Nephron progenitor cell (in vitro differentiated cells): ENCODE measurements at regions not wholly inside any gene's neighbourhood (a gene's known extent, or its start where the extent isn't known, plus 50 kb on each side); places are given as distances from the start of the nearest gene placed in this dataset.

Source experiments
- DNase-seq: peaks from one replicate; pipeline ENCODE4 v3.0.0; 2021
- H3K27ac Mint-ChIP-seq: 2 replicates; pipeline ENCODE4 v1.8.0; 2021; ENCODE audit warnings: mild to moderate bottlenecking, moderate library complexity, mixed read lengths
- H3K27me3 Mint-ChIP-seq: 2 replicates; pipeline ENCODE4 v1.8.0; 2021; ENCODE audit warnings: mild to moderate bottlenecking, low read depth, mixed read lengths; ENCODE audit not compliant: poor library complexity
- H3K36me3 Mint-ChIP-seq: 2 replicates; pipeline ENCODE4 v1.8.0; 2021; ENCODE audit warnings: low read depth, mixed read lengths
- H3K4me1 Mint-ChIP-seq: 2 replicates; pipeline ENCODE4 v1.8.0; 2021; ENCODE audit warnings: mixed read lengths
- H3K4me3 Mint-ChIP-seq: 2 replicates; pipeline ENCODE4 v1.8.0; 2021; ENCODE audit warnings: mild to moderate bottlenecking, moderate library complexity, mixed read lengths
- H3K9me3 Mint-ChIP-seq: 2 replicates; pipeline ENCODE4 v1.8.0; 2021; ENCODE audit warnings: mild to moderate bottlenecking, moderate library complexity, mixed read lengths
- TF ChIP-seq, protein P1 (sequence below): fragments of 200-600 bp; sonication (generic); IDR thresholded peaks from 2 replicates; pipeline ENCODE4 v1.5.0; 2021; ENCODE audit warnings: antibody characterized with exemption

DNA sequence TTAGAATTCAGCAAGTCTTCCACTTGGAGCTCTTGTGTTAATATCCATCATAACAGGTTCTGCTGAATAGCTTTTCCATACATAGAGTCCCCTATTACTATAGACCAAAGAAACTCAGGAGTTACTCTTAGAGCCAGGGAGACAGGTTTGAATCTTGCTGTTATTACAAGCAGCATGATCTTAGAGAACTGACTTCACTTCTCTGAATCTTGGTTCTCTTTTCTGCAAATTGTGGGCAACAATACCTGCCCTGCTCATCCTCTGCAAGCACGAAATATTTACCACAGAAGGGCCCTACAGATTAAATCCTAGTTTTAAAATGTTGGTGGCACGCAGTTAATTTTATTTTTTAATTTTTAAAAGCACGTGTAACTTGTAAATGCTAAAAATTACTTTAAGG, 111.7 kb downstream of the TLR4 start:
- H3K36me3 Mint-ChIP-seq = no peaks in the 10 kb centered on the region
- H3K4me1 Mint-ChIP-seq = peaks cover 4% of the 10 kb centered on the region
- no peak overlapping the region for H3K4me3 Mint-ChIP-seq
- H3K27ac Mint-ChIP-seq = no peak overlapping the region
- no peak for DNase-seq
- TF ChIP-seq, protein P1, sequence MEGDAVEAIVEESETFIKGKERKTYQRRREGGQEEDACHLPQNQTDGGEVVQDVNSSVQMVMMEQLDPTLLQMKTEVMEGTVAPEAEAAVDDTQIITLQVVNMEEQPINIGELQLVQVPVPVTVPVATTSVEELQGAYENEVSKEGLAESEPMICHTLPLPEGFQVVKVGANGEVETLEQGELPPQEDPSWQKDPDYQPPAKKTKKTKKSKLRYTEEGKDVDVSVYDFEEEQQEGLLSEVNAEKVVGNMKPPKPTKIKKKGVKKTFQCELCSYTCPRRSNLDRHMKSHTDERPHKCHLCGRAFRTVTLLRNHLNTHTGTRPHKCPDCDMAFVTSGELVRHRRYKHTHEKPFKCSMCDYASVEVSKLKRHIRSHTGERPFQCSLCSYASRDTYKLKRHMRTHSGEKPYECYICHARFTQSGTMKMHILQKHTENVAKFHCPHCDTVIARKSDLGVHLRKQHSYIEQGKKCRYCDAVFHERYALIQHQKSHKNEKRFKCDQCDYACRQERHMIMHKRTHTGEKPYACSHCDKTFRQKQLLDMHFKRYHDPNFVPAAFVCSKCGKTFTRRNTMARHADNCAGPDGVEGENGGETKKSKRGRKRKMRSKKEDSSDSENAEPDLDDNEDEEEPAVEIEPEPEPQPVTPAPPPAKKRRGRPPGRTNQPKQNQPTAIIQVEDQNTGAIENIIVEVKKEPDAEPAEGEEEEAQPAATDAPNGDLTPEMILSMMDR = no peak
- peaks cover 3% of the 10 kb centered on the region for H3K27me3 Mint-ChIP-seq
- no peaks in the 10 kb centered on the region for H3K9me3 Mint-ChIP-seq

DNA sequence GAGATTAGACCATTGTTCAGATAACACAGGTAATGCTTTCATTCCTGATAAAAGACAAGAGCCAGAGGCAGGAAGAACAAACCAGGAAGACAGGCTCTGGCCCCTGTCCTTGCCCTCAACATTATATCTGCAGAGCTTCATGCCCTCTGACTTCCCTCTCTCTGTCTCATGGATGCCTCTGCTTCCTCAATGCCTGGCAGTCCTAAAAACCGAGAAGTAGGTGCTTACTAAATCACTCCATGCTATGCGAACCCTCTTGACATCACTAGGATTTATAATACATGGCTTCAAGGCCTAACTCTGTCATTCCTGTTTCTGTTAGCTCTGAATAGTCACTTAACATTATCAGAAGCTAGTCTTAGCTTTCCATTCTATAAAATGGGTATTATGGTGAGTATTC, 117.8 kb downstream of the TLR4 start:
- TF ChIP-seq, protein P1 = no peak
- no peaks in the 10 kb centered on the region for H3K9me3 Mint-ChIP-seq
- no peak overlapping the region for H3K27ac Mint-ChIP-seq
- no peaks in the 10 kb centered on the region for H3K4me1 Mint-ChIP-seq
- no peak overlapping the region for H3K4me3 Mint-ChIP-seq
- H3K27me3 Mint-ChIP-seq = peaks cover 3% of the 10 kb centered on the region
- no peaks in the 10 kb centered on the region for H3K36me3 Mint-ChIP-seq
- no peak for DNase-seq

DNA sequence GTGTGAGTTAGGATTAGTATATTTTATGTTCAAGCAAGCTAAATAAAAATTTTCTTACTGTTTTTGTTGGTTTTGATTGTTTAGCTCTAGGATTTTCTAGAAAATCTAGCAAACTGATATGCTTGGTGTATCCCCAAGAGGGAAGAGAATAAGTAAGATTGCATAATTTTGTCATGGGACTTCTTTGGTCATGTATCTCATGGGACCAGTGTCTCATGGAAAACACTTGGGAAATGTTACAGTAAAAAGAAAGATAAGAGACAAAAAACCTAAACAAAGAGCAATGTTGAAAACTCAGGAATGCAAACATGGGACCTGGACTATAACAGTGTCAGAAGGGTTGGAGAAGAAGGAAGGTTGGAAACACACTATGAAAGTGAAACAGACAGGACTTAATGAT, 119.4 kb downstream of the TLR4 start:
- Mint-ChIP-seq H3K9me3 (no peaks in the 10 kb centered on the region), H3K4me3 (no peak overlapping the region)

DNA sequence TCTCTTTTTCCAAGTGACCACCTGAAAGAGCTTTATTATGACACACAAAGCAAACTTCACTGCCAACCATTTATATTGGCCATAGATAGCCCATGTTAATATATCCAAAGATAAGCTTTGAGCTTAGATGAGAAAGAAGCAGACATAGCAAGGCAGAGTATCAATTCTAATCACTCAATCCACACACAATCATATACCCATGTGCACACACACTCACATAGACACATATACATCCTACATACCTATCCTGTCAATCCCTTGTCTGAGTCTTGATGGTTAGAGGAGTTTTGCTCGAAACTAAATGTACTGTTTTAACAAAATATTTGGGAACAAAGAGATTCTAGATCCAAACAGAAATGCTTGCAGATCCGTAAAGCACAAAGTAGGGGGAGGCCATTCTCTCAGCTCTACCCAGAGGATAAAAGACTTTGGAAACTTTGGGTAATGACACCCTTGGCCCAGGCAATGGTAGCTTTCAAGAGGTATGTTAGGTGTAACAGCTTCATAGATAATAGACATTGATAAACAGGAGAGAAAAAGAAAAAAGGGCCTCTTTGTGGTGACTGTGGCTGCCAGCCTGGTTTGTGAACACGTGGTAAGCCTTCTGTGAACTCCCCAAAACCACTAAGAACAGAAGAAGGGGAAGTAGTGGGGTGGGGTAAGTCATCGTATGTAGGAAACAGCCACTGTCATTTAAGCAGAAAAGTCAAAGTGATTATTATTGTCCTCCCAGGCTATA, 121.6 kb downstream of the TLR4 start:
- no peaks in the 10 kb centered on the region for H3K36me3 Mint-ChIP-seq
- no peak overlapping the region for H3K27ac Mint-ChIP-seq
- no peaks in the 10 kb centered on the region for H3K27me3 Mint-ChIP-seq
- peaks cover 20% of the 10 kb centered on the region for H3K4me1 Mint-ChIP-seq
- no peak overlapping the region for H3K4me3 Mint-ChIP-seq
- no peak for DNase-seq
- H3K9me3 Mint-ChIP-seq = no peaks in the 10 kb centered on the region
- TF ChIP-seq, protein P1 = no peak

More for the DNA sequence above, 119.4 kb downstream of the TLR4 start:
- H3K27ac Mint-ChIP-seq = no peak overlapping the region
- TF ChIP-seq, protein P1 = no peak
- H3K27me3 Mint-ChIP-seq = peaks cover under 1% of the 10 kb centered on the region
- no peak for DNase-seq
- H3K4me1 Mint-ChIP-seq = peaks cover 12% of the 10 kb centered on the region
- no peaks in the 10 kb centered on the region for H3K36me3 Mint-ChIP-seq

DNA sequence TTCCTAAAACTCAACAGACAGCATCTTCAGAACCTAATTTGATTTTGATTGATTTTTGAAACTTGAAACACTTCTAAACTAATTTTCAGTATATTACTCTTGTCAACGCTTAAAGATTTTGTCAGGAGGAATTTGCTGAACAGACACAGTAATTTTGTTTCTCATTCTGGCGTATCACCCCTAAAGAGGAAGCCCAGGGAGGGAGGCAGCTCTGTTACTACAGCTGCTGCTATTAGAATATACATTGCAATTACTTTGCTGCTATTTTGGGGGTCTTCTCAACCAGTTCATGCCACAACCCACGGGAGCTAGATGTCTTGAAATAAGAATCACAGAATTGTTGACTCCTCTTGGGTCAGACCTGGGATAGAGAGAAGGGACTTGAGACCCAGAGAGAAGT, 122.6 kb downstream of the TLR4 start:
- no peaks in the 10 kb centered on the region for H3K27me3 Mint-ChIP-seq
- no peak overlapping the region for H3K4me3 Mint-ChIP-seq
- H3K27ac Mint-ChIP-seq = no peak overlapping the region
- TF ChIP-seq, protein P1 = no peak
- no peaks in the 10 kb centered on the region for H3K36me3 Mint-ChIP-seq
- no peak for DNase-seq
- peaks cover 20% of the 10 kb centered on the region for H3K4me1 Mint-ChIP-seq
- H3K9me3 Mint-ChIP-seq = no peaks in the 10 kb centered on the region

DNA sequence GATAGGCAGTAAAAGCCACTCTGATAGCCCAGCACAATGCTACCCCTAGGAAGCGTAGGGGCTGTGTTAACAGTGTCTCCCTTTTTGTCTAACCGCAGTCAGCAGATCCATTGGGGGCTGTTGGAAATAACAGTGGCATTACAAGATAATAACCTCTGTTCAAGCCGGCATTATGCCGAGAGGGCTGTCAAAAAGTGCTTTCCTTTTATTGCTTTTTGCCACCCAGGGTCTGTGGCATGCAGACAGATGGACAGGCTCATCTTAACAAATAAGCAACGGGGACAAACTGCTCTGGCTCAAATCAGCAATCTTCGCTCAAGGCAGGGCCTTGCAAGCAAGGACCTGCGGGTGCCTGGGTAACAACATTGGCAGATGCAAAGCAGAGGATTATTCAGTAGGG, 123.3 kb downstream of the TLR4 start:
- no peak overlapping the region for H3K27ac Mint-ChIP-seq
- no peak overlapping the region for H3K4me3 Mint-ChIP-seq
- no peaks in the 10 kb centered on the region for H3K36me3 Mint-ChIP-seq
- H3K4me1 Mint-ChIP-seq = peaks cover 20% of the 10 kb centered on the region
- H3K9me3 Mint-ChIP-seq = no peaks in the 10 kb centered on the region
- TF ChIP-seq, protein P1 = no peak
- no peaks in the 10 kb centered on the region for H3K27me3 Mint-ChIP-seq
- DNase-seq = no peak
